ENCODE measurements at regions not wholly inside any gene's neighbourhood (a gene's known extent, or its start where the extent isn't known, plus 50 kb on each side); places are given as distances from the start of the nearest gene placed in this dataset.

- H3K4me3 ChIP-seq (ENCODE audit: low read length) = no peak overlapping the region
- no peaks in the 10 kb centered on the region for H3K4me1 ChIP-seq (ENCODE audit: control insufficient read depth, insufficient read depth, low read length)
- no peaks in the 10 kb centered on the region for H3K36me3 ChIP-seq (ENCODE audit: control insufficient read depth, insufficient read depth, low read length)
- no peaks in the 10 kb centered on the region for H3K27me3 ChIP-seq (ENCODE audit: control insufficient read depth, insufficient read depth, low read length)
- no peak overlapping the region for H3K9ac ChIP-seq (ENCODE audit: low read length)
- no peaks in the 10 kb centered on the region for H3K9me3 ChIP-seq (ENCODE audit: control insufficient read depth, low read length)
These were observed 160.4 kb downstream of the ESM1 start for GRCh38 chr5:54825005-54825404.

DNA sequence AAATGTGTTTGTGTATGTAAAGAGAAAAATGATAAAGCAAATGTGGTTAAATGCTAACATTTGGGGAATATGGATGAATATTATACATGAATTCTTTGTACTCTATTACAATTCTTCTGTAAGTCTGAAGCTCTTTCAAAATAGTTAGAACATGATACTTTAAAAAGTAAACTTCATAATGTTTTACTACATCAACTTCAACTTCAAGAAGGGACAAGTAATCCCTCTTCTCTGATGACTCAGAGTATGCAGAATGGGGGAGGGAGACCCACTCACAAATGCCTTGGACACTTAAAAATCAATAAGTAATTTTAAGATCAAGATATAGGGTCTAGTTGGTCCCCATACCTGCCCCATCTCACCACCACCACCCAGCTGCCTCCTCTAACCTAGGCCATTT, 162.4 kb downstream of the ESM1 start:
- no peaks in the 10 kb centered on the region for H3K27me3 ChIP-seq (ENCODE audit: control insufficient read depth, insufficient read depth, low read length)
- no peaks in the 10 kb centered on the region for H3K36me3 ChIP-seq (ENCODE audit: control insufficient read depth, insufficient read depth, low read length)
- H3K9ac ChIP-seq (ENCODE audit: low read length) = no peak overlapping the region
- no peaks in the 10 kb centered on the region for H3K9me3 ChIP-seq (ENCODE audit: control insufficient read depth, low read length)
- no peaks in the 10 kb centered on the region for H3K4me1 ChIP-seq (ENCODE audit: control insufficient read depth, insufficient read depth, low read length)
- H3K4me3 ChIP-seq (ENCODE audit: low read length) = no peak overlapping the region

GRCh38 chr5:54822324-54822687, 163.1 kb downstream of the ESM1 start:
- Histone ChIP-seq H3K27me3 (ENCODE audit: control insufficient read depth, insufficient read depth, low read length) (no peaks in the 10 kb centered on the region), H3K4me1 (ENCODE audit: control insufficient read depth, insufficient read depth, low read length) (no peaks in the 10 kb centered on the region)

GRCh38 chr5:54821445-54822323, 163.7 kb downstream of the ESM1 start:
- H3K9ac ChIP-seq (ENCODE audit: low read length) = no peak overlapping the region
- H3K9me3 ChIP-seq (ENCODE audit: control insufficient read depth, low read length) = no peaks in the 10 kb centered on the region
- H3K36me3 ChIP-seq (ENCODE audit: control insufficient read depth, insufficient read depth, low read length) = no peaks in the 10 kb centered on the region
- no peaks in the 10 kb centered on the region for H3K4me1 ChIP-seq (ENCODE audit: control insufficient read depth, insufficient read depth, low read length)
- no peaks in the 10 kb centered on the region for H3K27me3 ChIP-seq (ENCODE audit: control insufficient read depth, insufficient read depth, low read length)
- no peak overlapping the region for H3K4me3 ChIP-seq (ENCODE audit: low read length)

More at GRCh38 chr5:54822324-54822687, 163.1 kb downstream of the ESM1 start:
- no peak overlapping the region for H3K4me3 ChIP-seq (ENCODE audit: low read length)
- no peaks in the 10 kb centered on the region for H3K9me3 ChIP-seq (ENCODE audit: control insufficient read depth, low read length)
- no peaks in the 10 kb centered on the region for H3K36me3 ChIP-seq (ENCODE audit: control insufficient read depth, insufficient read depth, low read length)
- H3K9ac ChIP-seq (ENCODE audit: low read length) = no peak overlapping the region

GRCh38 chr5:54820346-54821134, 164.9 kb downstream of the ESM1 start:
- H3K36me3 ChIP-seq (ENCODE audit: control insufficient read depth, insufficient read depth, low read length) = no peaks in the 10 kb centered on the region
- H3K4me3 ChIP-seq (ENCODE audit: low read length) = no peak overlapping the region
- no peaks in the 10 kb centered on the region for H3K4me1 ChIP-seq (ENCODE audit: control insufficient read depth, insufficient read depth, low read length)
- no peaks in the 10 kb centered on the region for H3K27me3 ChIP-seq (ENCODE audit: control insufficient read depth, insufficient read depth, low read length)
- no peaks in the 10 kb centered on the region for H3K9me3 ChIP-seq (ENCODE audit: control insufficient read depth, low read length)
- H3K9ac ChIP-seq (ENCODE audit: low read length) = no peak overlapping the region

GRCh38 chr5:54807421-54807820, 178.0 kb downstream of the ESM1 start:
- no peaks in the 10 kb centered on the region for H3K36me3 ChIP-seq (ENCODE audit: control insufficient read depth, insufficient read depth, low read length)
- no peaks in the 10 kb centered on the region for H3K9me3 ChIP-seq (ENCODE audit: control insufficient read depth, low read length)
- no peak overlapping the region for H3K9ac ChIP-seq (ENCODE audit: low read length)
- no peaks in the 10 kb centered on the region for H3K27me3 ChIP-seq (ENCODE audit: control insufficient read depth, insufficient read depth, low read length)
- H3K4me1 ChIP-seq (ENCODE audit: control insufficient read depth, insufficient read depth, low read length) = peaks cover 13% of the 10 kb centered on the region
- H3K4me3 ChIP-seq (ENCODE audit: low read length) = no peak overlapping the region

DNA sequence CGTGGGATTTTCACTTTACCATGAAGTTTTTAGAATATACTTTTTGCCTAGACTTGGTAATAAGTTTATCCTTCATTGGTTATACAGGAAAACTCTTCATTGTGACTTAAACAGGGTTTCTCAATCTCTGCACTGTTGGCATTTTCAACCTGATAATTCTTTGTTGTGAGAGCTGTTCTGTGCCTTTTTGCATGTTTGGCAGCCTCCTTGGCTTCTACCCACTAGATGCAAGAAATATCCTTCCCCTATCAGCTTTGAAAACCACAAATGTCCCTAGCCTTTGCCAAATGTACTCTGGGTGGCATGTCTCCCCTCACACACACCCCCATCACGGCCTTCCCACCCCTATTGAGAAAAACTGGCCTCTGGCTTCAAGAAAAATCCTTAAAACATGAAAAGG, 180.9 kb downstream of the ESM1 start:
- H3K27me3 ChIP-seq (ENCODE audit: control insufficient read depth, insufficient read depth, low read length) = no peaks in the 10 kb centered on the region
- H3K36me3 ChIP-seq (ENCODE audit: control insufficient read depth, insufficient read depth, low read length) = no peaks in the 10 kb centered on the region
- H3K4me3 ChIP-seq (ENCODE audit: low read length) = no peak overlapping the region
- H3K9ac ChIP-seq (ENCODE audit: low read length) = no peak overlapping the region
- H3K4me1 ChIP-seq (ENCODE audit: control insufficient read depth, insufficient read depth, low read length) = peaks cover 13% of the 10 kb centered on the region
- no peaks in the 10 kb centered on the region for H3K9me3 ChIP-seq (ENCODE audit: control insufficient read depth, low read length)

DNA sequence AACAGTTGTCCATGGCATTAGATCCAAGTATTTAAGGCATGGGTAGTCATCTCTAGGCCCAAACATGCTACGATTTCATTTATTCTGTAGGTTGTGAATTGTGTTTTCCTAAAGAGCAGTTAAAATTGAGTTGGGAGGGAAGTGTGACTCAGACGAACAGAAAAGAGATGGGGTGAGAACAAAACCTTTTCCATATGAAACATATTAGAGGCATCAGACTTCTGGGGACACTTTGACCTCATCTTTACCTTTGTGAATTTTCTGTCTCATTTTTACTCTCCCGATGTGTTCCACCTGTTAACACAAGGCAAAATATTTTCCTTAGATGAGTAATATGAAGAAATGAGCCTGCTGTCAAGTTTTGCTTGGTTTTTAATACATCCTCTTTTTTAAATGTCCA, 181.3 kb downstream of the ESM1 start:
- Histone ChIP-seq H3K4me3 (ENCODE audit: low read length) (no peak overlapping the region), H3K27me3 (ENCODE audit: control insufficient read depth, insufficient read depth, low read length) (no peaks in the 10 kb centered on the region), H3K9me3 (ENCODE audit: control insufficient read depth, low read length) (no peaks in the 10 kb centered on the region)

DNA sequence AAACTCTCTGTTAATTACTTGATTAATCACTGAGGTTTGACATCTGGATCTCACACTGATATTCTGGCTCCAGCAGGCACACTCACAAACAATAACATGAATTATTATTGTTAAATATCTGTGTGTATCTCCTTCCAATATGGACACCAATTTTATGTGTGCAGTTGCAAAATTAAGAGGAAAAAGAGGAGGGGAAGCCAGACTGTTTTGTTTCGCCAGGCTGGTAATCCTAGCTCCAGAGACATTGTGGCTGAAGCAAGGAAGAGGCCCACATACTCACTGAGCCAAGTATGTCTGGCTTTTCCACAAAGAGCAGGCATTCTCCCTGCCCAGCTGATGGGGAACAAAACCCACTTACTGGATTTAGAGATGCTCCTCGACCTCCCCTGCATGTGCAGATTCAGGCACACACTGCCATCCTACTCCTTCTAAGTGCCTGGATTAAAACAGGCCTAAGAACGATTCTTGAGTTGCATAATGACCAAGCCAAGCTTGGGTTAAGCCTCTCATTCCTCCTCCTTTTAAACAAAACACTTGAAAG, 181.9 kb downstream of the ESM1 start:
- no peak overlapping the region for H3K4me3 ChIP-seq (ENCODE audit: low read length)
- no peak overlapping the region for H3K9ac ChIP-seq (ENCODE audit: low read length)
- no peaks in the 10 kb centered on the region for H3K27me3 ChIP-seq (ENCODE audit: control insufficient read depth, insufficient read depth, low read length)
- peaks cover 13% of the 10 kb centered on the region for H3K4me1 ChIP-seq (ENCODE audit: control insufficient read depth, insufficient read depth, low read length)
- H3K9me3 ChIP-seq (ENCODE audit: control insufficient read depth, low read length) = no peaks in the 10 kb centered on the region
- no peaks in the 10 kb centered on the region for H3K36me3 ChIP-seq (ENCODE audit: control insufficient read depth, insufficient read depth, low read length)

More for the DNA sequence above, 181.3 kb downstream of the ESM1 start:
- H3K4me1 ChIP-seq (ENCODE audit: control insufficient read depth, insufficient read depth, low read length) = peaks cover 13% of the 10 kb centered on the region
- no peaks in the 10 kb centered on the region for H3K36me3 ChIP-seq (ENCODE audit: control insufficient read depth, insufficient read depth, low read length)
- no peak overlapping the region for H3K9ac ChIP-seq (ENCODE audit: low read length)

GRCh38 chr5:54799645-54800044, 185.7 kb downstream of the ESM1 start:
- no peak overlapping the region for H3K4me3 ChIP-seq (ENCODE audit: low read length)
- H3K4me1 ChIP-seq (ENCODE audit: control insufficient read depth, insufficient read depth, low read length) = peaks cover 12% of the 10 kb centered on the region
- H3K36me3 ChIP-seq (ENCODE audit: control insufficient read depth, insufficient read depth, low read length) = no peaks in the 10 kb centered on the region
- no peak overlapping the region for H3K9ac ChIP-seq (ENCODE audit: low read length)
- H3K9me3 ChIP-seq (ENCODE audit: control insufficient read depth, low read length) = no peaks in the 10 kb centered on the region
- H3K27me3 ChIP-seq (ENCODE audit: control insufficient read depth, insufficient read depth, low read length) = no peaks in the 10 kb centered on the region

GRCh38 chr5:54795777-54796176, 189.6 kb downstream of the ESM1 start:
- Histone ChIP-seq H3K36me3 (ENCODE audit: control insufficient read depth, insufficient read depth, low read length) (no peaks in the 10 kb centered on the region), H3K4me3 (ENCODE audit: low read length) (no peak overlapping the region), H3K4me1 (ENCODE audit: control insufficient read depth, insufficient read depth, low read length) (peaks cover 22% of the 10 kb centered on the region), H3K9ac (ENCODE audit: low read length) (no peak overlapping the region), H3K9me3 (ENCODE audit: control insufficient read depth, low read length) (no peaks in the 10 kb centered on the region), H3K27me3 (ENCODE audit: control insufficient read depth, insufficient read depth, low read length) (no peaks in the 10 kb centered on the region)

DNA sequence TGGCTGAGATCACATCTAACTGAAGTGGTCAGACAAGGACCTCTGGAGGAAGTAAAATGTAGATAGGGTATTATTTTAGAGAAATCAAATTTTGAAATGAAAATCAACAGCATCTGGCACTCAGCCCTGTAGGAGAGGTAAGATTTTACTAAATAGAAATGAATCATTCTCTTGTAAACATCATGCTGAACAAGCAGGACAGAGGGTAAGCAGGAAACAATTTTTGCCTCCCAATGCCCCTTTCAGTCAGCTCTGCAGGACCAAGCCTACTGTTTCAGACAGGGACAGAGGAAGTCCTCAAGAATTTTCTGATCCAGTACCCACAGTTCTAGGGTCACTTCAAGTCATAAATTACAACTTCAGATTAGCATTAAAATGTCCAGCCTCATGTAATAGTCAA, 190.1 kb downstream of the ESM1 start:
- peaks cover 22% of the 10 kb centered on the region for H3K4me1 ChIP-seq (ENCODE audit: control insufficient read depth, insufficient read depth, low read length)
- H3K4me3 ChIP-seq (ENCODE audit: low read length) = no peak overlapping the region
- H3K36me3 ChIP-seq (ENCODE audit: control insufficient read depth, insufficient read depth, low read length) = no peaks in the 10 kb centered on the region
- H3K9ac ChIP-seq (ENCODE audit: low read length) = no peak overlapping the region
- H3K27me3 ChIP-seq (ENCODE audit: control insufficient read depth, insufficient read depth, low read length) = no peaks in the 10 kb centered on the region
- no peaks in the 10 kb centered on the region for H3K9me3 ChIP-seq (ENCODE audit: control insufficient read depth, low read length)
